ENCODE measurements at regions not wholly inside any gene's neighbourhood (a gene's known extent, or its start where the extent isn't known, plus 50 kb on each side); places are given as distances from the start of the nearest gene placed in this dataset.
"Not testable (repeated sequence)": the region's sequence is repeated elsewhere in the genome, so short reads cannot be mapped to it uniquely, and the experiment has no call there.

GRCh38 chr14:97164021-97164420, 366.8 kb downstream of the VRK1 start (continued):
- TF ChIP-seq YY1 (tag by site-specific recombination; IDR thresholded peaks at IDR 0.05) (no peak), ZNF18 (tag by site-specific recombination; IDR thresholded peaks at IDR 0.05) (no peak), MZF1 (tag by site-specific recombination; IDR thresholded peaks at IDR 0.05; ENCODE audit: borderline replicate concordance) (no peak)

- ChIA-PET CTCF (no interaction called here), POLR2A (no interaction called here)
- TF ChIP-seq SETDB1 (IDR thresholded peaks at IDR 0.05; ENCODE audit: insufficient read length, low read length) (no peak), ZNF654 (tag by site-specific recombination; IDR thresholded peaks at IDR 0.05; ENCODE audit: low read depth) (peak; percentile 3; the same call in 1 of the 2 replicates), ZNF184 (tag by site-specific recombination; IDR thresholded peaks at IDR 0.05) (0 out of 2 replicates have a peak, but pooled peaks have one; percentile 45), ZNF398 (tag by site-specific recombination; IDR thresholded peaks at IDR 0.05) (no peak), BCL11B (tag by site-specific recombination; IDR thresholded peaks at IDR 0.05; ENCODE audit: low read depth) (no peak), BCL11A (tag by site-specific recombination; IDR thresholded peaks at IDR 0.05; ENCODE audit: low read depth) (no peak), MZF1 (tag by site-specific recombination; IDR thresholded peaks at IDR 0.05; ENCODE audit: borderline replicate concordance) (no peak), ZNF133 (tag by site-specific recombination; IDR thresholded peaks at IDR 0.05) (no peak)
Measured at GRCh38 chr14:97166497-97166896, 369.3 kb downstream of the VRK1 start.

GRCh38 chr14:97167577-97167976, 370.4 kb downstream of the VRK1 start:
- POLR2A ChIA-PET; H3K36me3 ChIP-seq (ENCODE audit: control insufficient read depth in 2 of 2, insufficient read depth in 1 of 2, low read length in 2 of 2); H3K4me1 ChIP-seq (ENCODE audit: control insufficient read depth, insufficient read depth, low read length); H3K4me3 ChIP-seq (ENCODE audit: low read depth, low read length); CTCF ChIA-PET; H3K9me3 ChIP-seq (ENCODE audit: control insufficient read depth, insufficient read depth, low read depth, low read length); H3K27ac ChIP-seq (ENCODE audit: extremely low read depth, low read depth, low read length): not testable (repeated sequence)
- peak; percentile 71 for TF ChIP-seq ZNF146 (tag by site-specific recombination; IDR thresholded peaks at IDR 0.05)

More at GRCh38 chr14:97166497-97166896, 369.3 kb downstream of the VRK1 start:
- no peaks in the 10 kb centered on the region for H3K36me3 ChIP-seq (ENCODE audit: control insufficient read depth in 2 of 2, insufficient read depth in 1 of 2, low read length in 2 of 2)
- no peak overlapping the region for H3K4me3 ChIP-seq (ENCODE audit: low read depth, low read length)
- no peaks in the 10 kb centered on the region for H3K9me3 ChIP-seq (ENCODE audit: control insufficient read depth, insufficient read depth, low read depth, low read length)
- no peaks in the 10 kb centered on the region for H3K4me1 ChIP-seq (ENCODE audit: control insufficient read depth, insufficient read depth, low read length)
- H3K27ac ChIP-seq (ENCODE audit: extremely low read depth, low read depth, low read length) = no peak overlapping the region

- Histone ChIP-seq H3K27ac (ENCODE audit: extremely low read depth, low read depth, low read length) (no peak overlapping the region), H3K4me3 (ENCODE audit: low read depth, low read length) (no peak overlapping the region), H3K9me3 (ENCODE audit: control insufficient read depth, insufficient read depth, low read depth, low read length) (no peaks in the 10 kb centered on the region), H3K36me3 (ENCODE audit: control insufficient read depth in 2 of 2, insufficient read depth in 1 of 2, low read length in 2 of 2) (no peaks in the 10 kb centered on the region), H3K4me1 (ENCODE audit: control insufficient read depth, insufficient read depth, low read length) (no peaks in the 10 kb centered on the region)
- CTCF ChIA-PET = interaction anchor here (0.5 to 1.4 kb wide), 2 partner anchors 12 to 360 kb away, joined by 3 to 4 read pairs; no protein-coding TSS in a partner anchor
- POLR2A ChIA-PET = no interaction called here
- TF ChIP-seq SCRT2 (tag by site-specific recombination; IDR thresholded peaks at IDR 0.05) (peak; percentile 47; the same call in 1 of the 2 replicates), ZBTB10 (tag by site-specific recombination; IDR thresholded peaks at IDR 0.05) (no peak), ZNF214 (tag by site-specific recombination; IDR thresholded peaks at IDR 0.05; ENCODE audit: borderline replicate concordance) (no peak), ZNF580 (tag by site-specific recombination; IDR thresholded peaks at IDR 0.05) (no peak)
Measured at GRCh38 chr14:97172644-97173043, 375.5 kb downstream of the VRK1 start.
